ENCODE measurements at regions not wholly inside any gene's neighbourhood (a gene's known extent, or its start where the extent isn't known, plus 50 kb on each side); places are given as distances from the start of the nearest gene placed in this dataset.

- TF ChIP-seq CTCF (IDR thresholded peaks at IDR 0.05) = no peak
- TF ChIP-seq EZH2 (IDR thresholded peaks at IDR 0.05; ENCODE audit: borderline replicate concordance, insufficient read depth, low read depth, low read length, poor library complexity, severe bottlenecking) = no peak
Measured at GRCh38 chr10:120076996-120077706, 184.6 kb downstream of the SEC23IP start.
